GM18505 (cell line): ENCODE measurements at regions not wholly inside any gene's neighbourhood (a gene's known extent, or its start where the extent isn't known, plus 50 kb on each side); places are given as distances from the start of the nearest gene placed in this dataset.

Experiments
- ATAC-seq: cut with Tn5 transposase; IDR thresholded peaks from one replicate; pipeline ENCODE4 v1.9.1; 2021; ENCODE audit not compliant: unreplicated experiment
- POLR2A ChIP-seq: IDR thresholded peaks from 4 replicates; pipeline ENCODE4 v1.6.1; 2011; ENCODE audit warnings: borderline replicate concordance; ENCODE audit not compliant: insufficient read depth, insufficient read length; ENCODE audit errors: extremely low read depth

- TF ChIP-seq POLR2A: no peak
- no peak for ATAC-seq
Measured at GRCh38 chr1:201734786-201735185, 94.2 kb upstream of the IPO9 start.

GRCh38 chr1:201736707-201737320 lies 92.1 kb upstream of the IPO9 start:
- no peak for TF ChIP-seq POLR2A
- no peak for ATAC-seq

- ATAC-seq: no peak
- TF ChIP-seq POLR2A: no peak
Measured at GRCh38 chr1:201737352-201738060, 91.5 kb upstream of the IPO9 start.

- no peak for ATAC-seq
- TF ChIP-seq POLR2A: no peak
Measured at GRCh38 chr1:201739080-201739479, 89.9 kb upstream of the IPO9 start.

GRCh38 chr1:201739492-201740085 lies 89.4 kb upstream of the IPO9 start:
- ATAC-seq: peak; percentile 48
- no peak for TF ChIP-seq POLR2A

- TF ChIP-seq POLR2A: no peak
- ATAC-seq: no peak
Measured at GRCh38 chr1:201740086-201740541, 88.8 kb upstream of the IPO9 start.

GRCh38 chr1:201740670-201741111 lies 88.3 kb upstream of the IPO9 start:
- no peak for TF ChIP-seq POLR2A
- no peak for ATAC-seq

GRCh38 chr1:201741763-201742342 lies 87.1 kb upstream of the IPO9 start:
- ATAC-seq: no peak
- no peak for TF ChIP-seq POLR2A

GRCh38 chr1:201742476-201742875 lies 86.5 kb upstream of the IPO9 start:
- ATAC-seq: no peak
- TF ChIP-seq POLR2A: no peak

- no peak for TF ChIP-seq POLR2A
- no peak for ATAC-seq
Measured at GRCh38 chr1:201742955-201743805, 85.8 kb upstream of the IPO9 start.

GRCh38 chr1:201745023-201745422 lies 83.9 kb upstream of the IPO9 start:
- ATAC-seq: no peak

GRCh38 chr1:201746156-201746555 lies 82.8 kb upstream of the IPO9 start:
- ATAC-seq: no peak
- TF ChIP-seq POLR2A: no peak

More at GRCh38 chr1:201745023-201745422, 83.9 kb upstream of the IPO9 start:
- no peak for TF ChIP-seq POLR2A

- TF ChIP-seq POLR2A: no peak
- no peak for ATAC-seq
Measured at GRCh38 chr1:201747261-201747660, 81.7 kb upstream of the IPO9 start.
